ENCODE measurements at regions not wholly inside any gene's neighbourhood (a gene's known extent, or its start where the extent isn't known, plus 50 kb on each side); places are given as distances from the start of the nearest gene placed in this dataset.

DNA sequence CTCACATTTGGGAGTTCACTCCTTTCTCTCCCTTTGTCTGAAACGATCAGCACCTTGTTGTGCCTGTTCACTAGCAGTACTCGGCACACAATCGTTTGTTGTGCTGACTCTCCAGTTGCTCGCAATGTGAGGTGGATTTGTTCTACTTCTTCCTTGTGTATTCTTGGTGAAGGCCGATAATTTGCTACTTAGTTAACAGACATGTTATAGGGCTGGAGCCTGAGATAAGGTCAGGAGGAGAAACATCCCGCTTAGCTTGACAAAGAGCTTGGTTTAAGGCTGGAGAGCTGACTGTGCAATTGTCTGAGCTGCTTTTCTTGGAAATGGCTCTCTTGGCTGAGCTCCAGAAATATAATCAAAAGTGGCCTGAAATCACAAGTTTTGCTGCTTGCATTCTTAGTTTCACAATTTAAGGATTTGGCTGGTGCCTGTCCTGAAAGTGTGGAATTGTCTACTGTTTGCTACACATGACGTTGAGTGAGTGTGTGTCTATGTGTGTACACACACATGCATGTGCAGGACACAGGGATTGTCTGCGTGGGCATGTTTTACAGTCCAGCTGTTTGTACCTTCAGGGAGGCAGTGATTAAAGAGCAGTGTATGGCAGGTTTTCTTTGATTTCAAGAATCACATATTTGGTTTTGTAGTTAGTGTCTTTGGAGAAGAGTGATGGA is 77.7 kb downstream of the ARF6 start:
- no peak for TF ChIP-seq CTCF (IDR thresholded peaks at IDR 0.05 in 4 of 5, conservative IDR thresholded peaks at IDR 0.05 in 1 of 5)
- TF ChIP-seq POLR2A (IDR thresholded peaks at IDR 0.05): no peak

All from gastrocnemius medialis (tissue), 4 donors.